CD4-positive, CD25-positive, alpha-beta regulatory T cell (primary cell): ENCODE measurements at regions not wholly inside any gene's neighbourhood (a gene's known extent, or its start where the extent isn't known, plus 50 kb on each side); places are given as distances from the start of the nearest gene placed in this dataset.

Experiments used
- ATAC-seq, 2 donors: fragments of 150-1000 bp; cut with Tn5 transposase; one replicate each; pipeline ENCODE4 v1.10.0; 2021; ENCODE audit warnings: low read depth in 2 of 2, moderate number of reproducible peaks in 2 of 2, moderate library complexity in 1 of 2
- DNase-seq, 3 donors: peaks; one replicate each; pipeline versions ENCODE4 v3.0.0 to v3.0.0-alpha.2; 2012 to 2022; ENCODE audit warnings: mixed read lengths in 1 of 3
- H3K27ac ChIP-seq: one replicate; pipeline ENCODE4 v1.7.0; 2013; ENCODE audit warnings: mild to moderate bottlenecking, low read length; ENCODE audit not compliant: insufficient read depth, poor library complexity, severe bottlenecking
- H3K27me3 ChIP-seq: one replicate; pipeline ENCODE4 v1.7.0; 2013; ENCODE audit warnings: low read length; ENCODE audit not compliant: control insufficient read depth, insufficient read depth
- H3K36me3 ChIP-seq: one replicate; pipeline ENCODE4 v1.7.0; 2013; ENCODE audit warnings: mild to moderate bottlenecking, low read length, moderate library complexity; ENCODE audit not compliant: control insufficient read depth, insufficient read depth
- H3K4me1 ChIP-seq: 2 replicates; pipeline ENCODE4 v1.7.0; 2013; ENCODE audit warnings: mild to moderate bottlenecking, low read length; ENCODE audit not compliant: insufficient read depth, control insufficient read depth, poor library complexity, severe bottlenecking
- H3K4me3 ChIP-seq: one replicate; pipeline ENCODE4 v1.7.0; 2013; ENCODE audit warnings: low read depth, mild to moderate bottlenecking, low read length, moderate library complexity
- H3K9me3 ChIP-seq, 2 experiments: 1 replicate in 1 of 2; 2 replicates in 1 of 2; pipeline ENCODE4 v1.7.0; 2013; ENCODE audit warnings: low read length in 2 of 2, mild to moderate bottlenecking in 1 of 2, moderate library complexity in 1 of 2; ENCODE audit not compliant: control insufficient read depth in 2 of 2
- H3K27ac Mint-ChIP-seq, 3 donors: one replicate each; pipeline ENCODE4 v1.8.0; 2020 to 2022; ENCODE audit warnings: mild to moderate bottlenecking in 3 of 3, mixed read lengths in 3 of 3, moderate library complexity in 2 of 3
- H3K27me3 Mint-ChIP-seq: one replicate; pipeline ENCODE4 v1.8.0; 2022; ENCODE audit warnings: mild to moderate bottlenecking, mixed read lengths
- H3K36me3 Mint-ChIP-seq: one replicate; pipeline ENCODE4 v1.8.0; 2020; ENCODE audit warnings: mixed read lengths
- H3K4me1 Mint-ChIP-seq, 4 donors: one replicate each; pipeline ENCODE4 v1.8.0; 2020 to 2022; ENCODE audit warnings: mixed read lengths in 4 of 4, mild to moderate bottlenecking in 1 of 4
- H3K4me3 Mint-ChIP-seq, 4 donors: one replicate each; pipeline ENCODE4 v1.8.0; 2020 to 2022; ENCODE audit warnings: mild to moderate bottlenecking in 4 of 4, mixed read lengths in 4 of 4, moderate library complexity in 3 of 4
- H3K9me3 Mint-ChIP-seq, 7 donors: one replicate each; pipeline ENCODE4 v1.8.0; 2020 to 2022; ENCODE audit warnings: mixed read lengths in 7 of 7, mild to moderate bottlenecking in 3 of 7, moderate library complexity in 2 of 7

- H3K36me3 Mint-ChIP-seq = no peaks in the 10 kb centered on the region
- no peak overlapping the region for H3K4me3 ChIP-seq
- no peaks in the 10 kb centered on the region for H3K36me3 ChIP-seq
- DNase-seq (no peak), ATAC-seq (no peak)
- H3K27ac ChIP-seq = no peak overlapping the region
- H3K4me3 Mint-ChIP-seq = no peak overlapping the region
- no peaks in the 10 kb centered on the region for H3K27me3 Mint-ChIP-seq
- H3K4me1 ChIP-seq = no peaks in the 10 kb centered on the region
- no peaks in the 10 kb centered on the region for H3K4me1 Mint-ChIP-seq
- no peaks in the 10 kb centered on the region for H3K9me3 ChIP-seq
- peaks cover 0 to 1% (median 0%) of the 10 kb centered on the region in 7 donors for H3K9me3 Mint-ChIP-seq
- H3K27me3 ChIP-seq = no peaks in the 10 kb centered on the region
- H3K27ac Mint-ChIP-seq = no peak overlapping the region
These were observed 1554.5 kb upstream of the SLC39A10 start for GRCh38 chr2:194102546-194102945.

- H3K36me3 ChIP-seq = no peaks in the 10 kb centered on the region
- H3K27me3 ChIP-seq = no peaks in the 10 kb centered on the region
- peaks cover 0 to 4% (median 0%) of the 10 kb centered on the region in 7 donors for H3K9me3 Mint-ChIP-seq
- no peaks in the 10 kb centered on the region for H3K27me3 Mint-ChIP-seq
- ATAC-seq (no peak), DNase-seq (no peak)
- no peak overlapping the region for H3K27ac Mint-ChIP-seq
- no peak overlapping the region for H3K4me3 Mint-ChIP-seq
- H3K4me3 ChIP-seq = no peak overlapping the region
- no peaks in the 10 kb centered on the region for H3K4me1 Mint-ChIP-seq
- no peaks in the 10 kb centered on the region for H3K4me1 ChIP-seq
- H3K36me3 Mint-ChIP-seq = no peaks in the 10 kb centered on the region
- no peaks in the 10 kb centered on the region for H3K9me3 ChIP-seq
- no peak overlapping the region for H3K27ac ChIP-seq
These were observed 1556.8 kb upstream of the SLC39A10 start for GRCh38 chr2:194100201-194100600.

GRCh38 chr2:194096402-194096801 lies 1560.6 kb upstream of the SLC39A10 start:
- no peaks in the 10 kb centered on the region for H3K36me3 ChIP-seq
- no peak overlapping the region for H3K4me3 ChIP-seq
- ATAC-seq (no peak), DNase-seq (no peak)
- no peaks in the 10 kb centered on the region for H3K27me3 ChIP-seq
- H3K27ac Mint-ChIP-seq = no peak overlapping the region
- no peaks in the 10 kb centered on the region for H3K36me3 Mint-ChIP-seq
- no peaks in the 10 kb centered on the region for H3K4me1 ChIP-seq
- H3K4me1 Mint-ChIP-seq = no peaks in the 10 kb centered on the region
- no peaks in the 10 kb centered on the region for H3K27me3 Mint-ChIP-seq
- H3K9me3 Mint-ChIP-seq = peaks cover 0 to 6% (median 0%) of the 10 kb centered on the region in 7 donors
- no peaks in the 10 kb centered on the region for H3K9me3 ChIP-seq
- no peak overlapping the region for H3K27ac ChIP-seq
- H3K4me3 Mint-ChIP-seq = peak overlapping the region in 1 of 4 donors; percentile 27

GRCh38 chr2:194095359-194095758 lies 1561.7 kb upstream of the SLC39A10 start:
- H3K27ac ChIP-seq = no peak overlapping the region
- H3K4me3 ChIP-seq = no peak overlapping the region
- H3K36me3 ChIP-seq = no peaks in the 10 kb centered on the region
- ATAC-seq (no peak), DNase-seq (no peak)
- Mint-ChIP-seq H3K4me1 (no peaks in the 10 kb centered on the region), H3K27me3 (no peaks in the 10 kb centered on the region), H3K27ac (no peak overlapping the region), H3K36me3 (no peaks in the 10 kb centered on the region), H3K9me3 (peaks cover 0 to 6% (median 0%) of the 10 kb centered on the region in 7 donors), H3K4me3 (no peak overlapping the region)
- H3K4me1 ChIP-seq = no peaks in the 10 kb centered on the region
- no peaks in the 10 kb centered on the region for H3K9me3 ChIP-seq
- no peaks in the 10 kb centered on the region for H3K27me3 ChIP-seq

- DNase-seq = no peak
- H3K4me3 ChIP-seq = no peak overlapping the region
These were observed 1566.6 kb upstream of the SLC39A10 start for GRCh38 chr2:194090251-194090905.

GRCh38 chr2:194087089-194087958 lies 1569.7 kb upstream of the SLC39A10 start:
- Histone ChIP-seq H3K36me3 (no peaks in the 10 kb centered on the region), H3K27me3 (no peaks in the 10 kb centered on the region), H3K9me3 (no peaks in the 10 kb centered on the region), H3K4me3 (no peak overlapping the region), H3K4me1 (no peaks in the 10 kb centered on the region), H3K27ac (no peak overlapping the region)
- Mint-ChIP-seq H3K36me3 (no peaks in the 10 kb centered on the region), H3K9me3 (peaks cover 0 to 6% (median 0%) of the 10 kb centered on the region in 7 donors), H3K4me3 (no peak overlapping the region), H3K4me1 (no peaks in the 10 kb centered on the region), H3K27me3 (no peaks in the 10 kb centered on the region), H3K27ac (no peak overlapping the region)
- no peak for DNase-seq
- no peak for ATAC-seq

More at GRCh38 chr2:194090251-194090905, 1566.6 kb upstream of the SLC39A10 start:
- no peaks in the 10 kb centered on the region for H3K4me1 ChIP-seq
- H3K9me3 ChIP-seq = no peaks in the 10 kb centered on the region
- Mint-ChIP-seq H3K9me3 (peaks cover 0 to 4% (median 0%) of the 10 kb centered on the region in 7 donors), H3K27ac (no peak overlapping the region), H3K4me1 (no peaks in the 10 kb centered on the region), H3K4me3 (no peak overlapping the region), H3K36me3 (no peaks in the 10 kb centered on the region), H3K27me3 (no peaks in the 10 kb centered on the region)
- no peak for ATAC-seq
- no peaks in the 10 kb centered on the region for H3K36me3 ChIP-seq
- H3K27ac ChIP-seq = no peak overlapping the region
- H3K27me3 ChIP-seq = no peaks in the 10 kb centered on the region

GRCh38 chr2:194086129-194086528 lies 1570.9 kb upstream of the SLC39A10 start:
- DNase-seq = no peak
- H3K9me3 Mint-ChIP-seq = peaks cover 0 to 6% (median 0%) of the 10 kb centered on the region in 7 donors
- H3K27ac Mint-ChIP-seq = no peak overlapping the region
- no peaks in the 10 kb centered on the region for H3K27me3 Mint-ChIP-seq
- no peaks in the 10 kb centered on the region for H3K4me1 Mint-ChIP-seq
- H3K36me3 Mint-ChIP-seq = no peaks in the 10 kb centered on the region
- no peak overlapping the region for H3K27ac ChIP-seq
- H3K4me3 Mint-ChIP-seq = no peak overlapping the region
- no peak overlapping the region for H3K4me3 ChIP-seq
- ATAC-seq = no peak
- H3K9me3 ChIP-seq = no peaks in the 10 kb centered on the region
- no peaks in the 10 kb centered on the region for H3K4me1 ChIP-seq
- no peaks in the 10 kb centered on the region for H3K27me3 ChIP-seq
- no peaks in the 10 kb centered on the region for H3K36me3 ChIP-seq
